DOHH2 (cell line): ENCODE measurements at regions not wholly inside any gene's neighbourhood (a gene's known extent, or its start where the extent isn't known, plus 50 kb on each side); places are given as distances from the start of the nearest gene placed in this dataset.

Experiments used
- H3F3A ChIP-seq: fragments of 200-600 bp; sonication (generic), shearing (Covaris generic); 2 replicates; pipeline ENCODE4 v1.6.0; 2016; ENCODE audit warnings: antibody characterized with exemption, mild to moderate bottlenecking; ENCODE audit not compliant: control insufficient read depth, insufficient read depth
- H3K27ac ChIP-seq: fragments of 200-600 bp; sonication (generic); 2 replicates; pipeline ENCODE4 v1.5.1; 2014; ENCODE audit warnings: low read depth, mild to moderate bottlenecking, low read length, moderate library complexity
- H3K27me3 ChIP-seq: fragments of 200-600 bp; sonication (generic); 2 replicates; pipeline ENCODE4 v1.6.1; 2014; ENCODE audit warnings: mild to moderate bottlenecking, low read length, mixed read lengths; ENCODE audit not compliant: control insufficient read depth
- H3K36me3 ChIP-seq: fragments of 200-600 bp; sonication (generic); 2 replicates; pipeline ENCODE4 v1.6.1; 2014; ENCODE audit warnings: mild to moderate bottlenecking, low read length, moderate library complexity, mixed read lengths; ENCODE audit not compliant: control insufficient read depth
- H3K4me1 ChIP-seq: fragments of 200-600 bp; sonication (generic); 2 replicates; pipeline ENCODE4 v1.6.1; 2014; ENCODE audit warnings: mild to moderate bottlenecking, low read length, mixed read lengths; ENCODE audit not compliant: control insufficient read depth
- H3K4me2 ChIP-seq: fragments of 200-600 bp; sonication (generic); 2 replicates; pipeline ENCODE4 v1.6.0; 2014; ENCODE audit warnings: mild to moderate bottlenecking, low read length, moderate library complexity
- H3K4me3 ChIP-seq: fragments of 200-600 bp; sonication (generic); 2 replicates; pipeline ENCODE4 v1.5.1; 2014; ENCODE audit warnings: mild to moderate bottlenecking, low read length, mixed read lengths
- H3K79me2 ChIP-seq: fragments of 200-600 bp; sonication (generic); 2 replicates; pipeline ENCODE4 v1.6.1; 2014; ENCODE audit warnings: mild to moderate bottlenecking, low read length, mixed read lengths; ENCODE audit not compliant: control insufficient read depth
- H3K9me2 ChIP-seq: fragments of 200-600 bp; sonication (generic); replicated peaks from 2 replicates; pipeline ENCODE4 v1.6.1; 2014; ENCODE audit warnings: mild to moderate bottlenecking, low read length, mixed read lengths; ENCODE audit not compliant: control insufficient read depth
- H3K9me3 ChIP-seq: fragments of 200-600 bp; sonication (generic); 2 replicates; pipeline ENCODE4 v1.6.1; 2014; ENCODE audit warnings: antibody characterized with exemption, low read length, mixed read lengths; ENCODE audit not compliant: control insufficient read depth, insufficient read depth
- H4K20me1 ChIP-seq: fragments of 200-600 bp; sonication (generic); 2 replicates; pipeline ENCODE4 v1.6.0; 2014; ENCODE audit warnings: low read depth, mild to moderate bottlenecking, antibody characterized with exemption, low read length, moderate library complexity; ENCODE audit not compliant: control insufficient read depth, insufficient read depth
- EZH2phosphoT487 ChIP-seq: fragments of 200-600 bp; sonication (generic); IDR thresholded peaks from 2 replicates; pipeline ENCODE4 v1.6.1; 2017; ENCODE audit warnings: borderline replicate concordance, mild to moderate bottlenecking, antibody characterized with exemption, low read length, moderate library complexity, mixed read lengths
- TF ChIP-seq, protein P1 (sequence below): fragments of 200-600 bp; sonication (generic); IDR thresholded peaks from one replicate; pipeline ENCODE4 v1.5.1; 2014; ENCODE audit warnings: antibody characterized with exemption, mild to moderate bottlenecking, low read depth, low read length; ENCODE audit not compliant: poor library complexity, severe bottlenecking

DNA sequence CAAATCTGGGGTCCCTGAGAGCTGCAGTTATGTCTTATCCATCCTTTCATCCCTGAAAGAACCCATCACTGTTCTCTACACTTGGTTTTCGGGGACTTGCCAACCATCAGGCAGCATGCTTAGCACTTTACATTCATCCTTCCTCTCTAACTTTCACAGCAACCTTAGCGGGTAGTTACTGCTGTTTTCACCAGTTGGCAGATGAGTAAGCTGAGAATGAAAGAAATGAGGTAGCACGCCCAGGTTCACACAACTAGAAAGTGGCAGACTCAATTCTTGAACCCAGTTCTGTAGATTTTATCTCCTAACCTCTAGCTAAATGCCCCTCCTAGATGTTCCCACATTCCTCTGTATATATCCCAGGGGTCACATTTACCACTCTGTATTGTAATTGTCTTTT, 342.0 kb upstream of the WWC1 start:
- TF ChIP-seq EZH2phosphoT487: no peak
- TF ChIP-seq, protein P1, sequence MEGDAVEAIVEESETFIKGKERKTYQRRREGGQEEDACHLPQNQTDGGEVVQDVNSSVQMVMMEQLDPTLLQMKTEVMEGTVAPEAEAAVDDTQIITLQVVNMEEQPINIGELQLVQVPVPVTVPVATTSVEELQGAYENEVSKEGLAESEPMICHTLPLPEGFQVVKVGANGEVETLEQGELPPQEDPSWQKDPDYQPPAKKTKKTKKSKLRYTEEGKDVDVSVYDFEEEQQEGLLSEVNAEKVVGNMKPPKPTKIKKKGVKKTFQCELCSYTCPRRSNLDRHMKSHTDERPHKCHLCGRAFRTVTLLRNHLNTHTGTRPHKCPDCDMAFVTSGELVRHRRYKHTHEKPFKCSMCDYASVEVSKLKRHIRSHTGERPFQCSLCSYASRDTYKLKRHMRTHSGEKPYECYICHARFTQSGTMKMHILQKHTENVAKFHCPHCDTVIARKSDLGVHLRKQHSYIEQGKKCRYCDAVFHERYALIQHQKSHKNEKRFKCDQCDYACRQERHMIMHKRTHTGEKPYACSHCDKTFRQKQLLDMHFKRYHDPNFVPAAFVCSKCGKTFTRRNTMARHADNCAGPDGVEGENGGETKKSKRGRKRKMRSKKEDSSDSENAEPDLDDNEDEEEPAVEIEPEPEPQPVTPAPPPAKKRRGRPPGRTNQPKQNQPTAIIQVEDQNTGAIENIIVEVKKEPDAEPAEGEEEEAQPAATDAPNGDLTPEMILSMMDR: no peak
- H3K79me2 ChIP-seq: no peaks in the 10 kb centered on the region
- H3K4me3 ChIP-seq: no peak overlapping the region
- no peaks in the 10 kb centered on the region for H3K9me3 ChIP-seq
- no peaks in the 10 kb centered on the region for H4K20me1 ChIP-seq
- H3K4me2 ChIP-seq: no peak overlapping the region
- H3F3A ChIP-seq: no peaks in the 10 kb centered on the region
- H3K9me2 ChIP-seq: no peaks in the 10 kb centered on the region
- no peaks in the 10 kb centered on the region for H3K27me3 ChIP-seq
- no peaks in the 10 kb centered on the region for H3K4me1 ChIP-seq
- no peak overlapping the region for H3K27ac ChIP-seq
- H3K36me3 ChIP-seq: no peaks in the 10 kb centered on the region

DNA sequence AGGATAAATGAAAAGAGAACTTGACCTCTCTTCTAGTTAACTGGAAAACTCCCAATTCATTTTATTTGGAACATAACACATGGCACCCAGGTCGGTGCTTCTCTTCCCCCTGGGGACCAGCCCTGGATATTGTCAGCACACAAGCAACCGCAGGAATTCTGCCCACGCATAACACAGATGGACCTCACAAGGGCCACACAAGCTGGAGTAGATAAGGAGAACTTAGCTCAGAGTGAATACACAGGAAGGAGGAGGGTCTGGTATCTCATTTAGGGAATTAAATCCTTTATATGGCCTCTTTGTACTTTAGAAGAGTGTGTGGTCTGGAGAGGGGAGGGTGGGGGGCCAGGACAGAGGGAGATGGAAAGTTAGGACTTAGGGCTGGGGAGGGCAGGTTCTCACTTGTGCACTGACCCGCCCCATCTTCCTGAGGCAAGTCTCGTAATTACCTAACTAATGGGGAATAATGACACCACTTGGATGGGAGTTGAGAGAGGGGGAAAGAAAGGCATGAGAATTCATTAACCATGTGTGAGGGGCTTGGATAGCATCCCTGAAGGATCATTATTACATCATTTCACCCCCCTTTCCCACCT, 341.2 kb upstream of the WWC1 start:
- TF ChIP-seq, protein P1: no peak
- no peak for TF ChIP-seq EZH2phosphoT487
- Histone ChIP-seq H3K9me2 (no peaks in the 10 kb centered on the region), H3K4me2 (no peak overlapping the region), H3K4me3 (no peak overlapping the region), H3K4me1 (no peaks in the 10 kb centered on the region), H3K27me3 (no peaks in the 10 kb centered on the region), H3F3A (no peaks in the 10 kb centered on the region), H4K20me1 (no peaks in the 10 kb centered on the region), H3K27ac (no peak overlapping the region), H3K79me2 (no peaks in the 10 kb centered on the region), H3K36me3 (no peaks in the 10 kb centered on the region), H3K9me3 (no peaks in the 10 kb centered on the region)

DNA sequence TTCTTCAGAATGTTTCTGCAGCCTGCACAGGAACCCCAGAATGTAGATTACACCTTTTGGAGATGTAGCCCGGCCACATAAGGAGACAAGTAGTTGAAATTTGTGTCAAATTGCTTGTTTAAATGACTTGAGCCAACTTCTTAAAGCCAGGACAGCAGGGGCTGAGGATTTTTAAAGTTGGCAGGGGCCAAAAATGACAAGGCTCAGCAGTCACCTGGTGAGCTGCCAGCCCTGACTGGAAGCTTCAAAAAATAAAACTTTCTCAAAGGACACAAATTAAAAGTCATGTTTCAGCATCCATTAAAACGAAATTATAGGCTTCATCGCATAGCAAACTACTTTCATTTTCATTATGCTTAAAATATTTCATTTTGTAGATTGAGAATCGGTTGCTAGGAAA, 340.3 kb upstream of the WWC1 start:
- Histone ChIP-seq H3K9me3 (no peaks in the 10 kb centered on the region), H3K4me1 (no peaks in the 10 kb centered on the region), H3K79me2 (no peaks in the 10 kb centered on the region), H3K9me2 (no peaks in the 10 kb centered on the region), H3K4me3 (no peak overlapping the region), H3F3A (no peaks in the 10 kb centered on the region), H3K36me3 (no peaks in the 10 kb centered on the region), H3K4me2 (no peak overlapping the region), H3K27me3 (no peaks in the 10 kb centered on the region), H4K20me1 (no peaks in the 10 kb centered on the region), H3K27ac (no peak overlapping the region)
- TF ChIP-seq, protein P1: no peak
- no peak for TF ChIP-seq EZH2phosphoT487
